TTC549 (cell line): ENCODE measurements at regions not wholly inside any gene's neighbourhood (a gene's known extent, or its start where the extent isn't known, plus 50 kb on each side); places are given as distances from the start of the nearest gene placed in this dataset.
"Not testable (repeated sequence)": the region's sequence is repeated elsewhere in the genome, so short reads cannot be mapped to it uniquely, and the experiment has no call there.

Experiments used
- FAIRE-seq: peaks from 2 replicates; lab custom pipeline; 2012; peaks lifted over from hg19 to GRCh38; lab: Jason Lieb, UNC

GRCh38 chr5:166916021-166916420 lies 1375.4 kb upstream of the WWC1 start:
- FAIRE-seq, result no peak

- no peak for FAIRE-seq
Measured at GRCh38 chr5:166926138-166926537, 1365.3 kb upstream of the WWC1 start.

- FAIRE-seq, result not testable (repeated sequence)
Measured at GRCh38 chr5:166926806-166927475, 1364.5 kb upstream of the WWC1 start.

GRCh38 chr5:166936351-166936750 lies 1355.1 kb upstream of the WWC1 start:
- no peak for FAIRE-seq

- FAIRE-seq, result no peak
Measured at GRCh38 chr5:166938071-166938470, 1353.4 kb upstream of the WWC1 start.

- no peak for FAIRE-seq
Measured at GRCh38 chr5:166942948-166943347, 1348.5 kb upstream of the WWC1 start.

GRCh38 chr5:166947045-166947444 lies 1344.4 kb upstream of the WWC1 start:
- no peak for FAIRE-seq

- FAIRE-seq, result no peak
Measured at GRCh38 chr5:166948679-166949078, 1342.8 kb upstream of the WWC1 start.

- FAIRE-seq, result no peak
Measured at GRCh38 chr5:166952048-166952447, 1339.4 kb upstream of the WWC1 start.

- no peak for FAIRE-seq
Measured at GRCh38 chr5:166957782-166958181, 1333.7 kb upstream of the WWC1 start.

- FAIRE-seq, result no peak
Measured at GRCh38 chr5:166959766-166960165, 1331.7 kb upstream of the WWC1 start.

- no peak for FAIRE-seq
Measured at GRCh38 chr5:166961028-166961427, 1330.4 kb upstream of the WWC1 start.

- FAIRE-seq, result no peak
Measured at GRCh38 chr5:166961913-166962312, 1329.5 kb upstream of the WWC1 start.

GRCh38 chr5:166962461-166962860 lies 1329.0 kb upstream of the WWC1 start:
- no peak for FAIRE-seq

- FAIRE-seq, result no peak
Measured at GRCh38 chr5:166963596-166963995, 1327.8 kb upstream of the WWC1 start.

- no peak for FAIRE-seq
Measured at GRCh38 chr5:166977911-166978422, 1313.5 kb upstream of the WWC1 start.

GRCh38 chr5:166979307-166979895 lies 1312.0 kb upstream of the WWC1 start:
- no peak for FAIRE-seq

- FAIRE-seq, result no peak
Measured at GRCh38 chr5:166980666-166981065, 1310.8 kb upstream of the WWC1 start.

GRCh38 chr5:166982226-166982625 lies 1309.2 kb upstream of the WWC1 start:
- FAIRE-seq, result no peak

- FAIRE-seq, result no peak
Measured at GRCh38 chr5:166991601-166992000, 1299.8 kb upstream of the WWC1 start.

GRCh38 chr5:166992108-166992507 lies 1299.3 kb upstream of the WWC1 start:
- no peak for FAIRE-seq

- no peak for FAIRE-seq
Measured at GRCh38 chr5:166992874-166993722, 1298.3 kb upstream of the WWC1 start.

GRCh38 chr5:166994226-166994625 lies 1297.2 kb upstream of the WWC1 start:
- no peak for FAIRE-seq
